WTC11 (cell line): ENCODE measurements at regions not wholly inside any gene's neighbourhood (a gene's known extent, or its start where the extent isn't known, plus 50 kb on each side); places are given as distances from the start of the nearest gene placed in this dataset.

Source experiments
- ATF2 ChIP-seq: sonication (generic); formaldehyde crosslinking; IDR thresholded peaks from 2 replicates; pipeline ENCODE4 v1.8.1; 2022; ENCODE audit warnings: low read depth, missing genetic modification reagents, borderline replicate concordance
- CTCF ChIP-seq: fragments of 200-600 bp; IDR thresholded peaks from 2 replicates; pipeline ENCODE4 v1.8.0; 2022; ENCODE audit warnings: antibody characterized with exemption
- EMX1 ChIP-seq: fragments of 250-450 bp; sonication (Bioruptor Pico); IDR thresholded peaks from 2 replicates; pipeline ENCODE4 v1.8.0; 2021; ENCODE audit warnings: mild to moderate bottlenecking
- FOXJ3 ChIP-seq: sonication (generic); formaldehyde crosslinking; IDR thresholded peaks from 2 replicates; pipeline ENCODE4 v1.9.0; 2021; ENCODE audit warnings: missing genetic modification reagents, mild to moderate bottlenecking, borderline replicate concordance
- JAZF1 ChIP-seq: fragments of 250-450 bp; sonication (Bioruptor Pico); IDR thresholded peaks from 2 replicates; pipeline ENCODE4 v1.9.0; 2021; ENCODE audit warnings: moderate library complexity, mild to moderate bottlenecking, inconsistent platforms
- ZNF425 ChIP-seq: fragments of 250-450 bp; sonication (Bioruptor Pico); conservative IDR thresholded peaks from 2 replicates; pipeline ENCODE4 v1.9.0; 2021; ENCODE audit warnings: mild to moderate bottlenecking
- ZNF512 ChIP-seq: sonication (generic); formaldehyde crosslinking; IDR thresholded peaks from 2 replicates; pipeline ENCODE4 v1.8.1; 2022; ENCODE audit warnings: missing genetic modification reagents, borderline replicate concordance
- ZNF671 ChIP-seq: fragments of 250-450 bp; sonication (Bioruptor Pico); IDR thresholded peaks from 2 replicates; pipeline ENCODE4 v1.8.0; 2021; ENCODE audit warnings: mild to moderate bottlenecking

- TF ChIP-seq ZNF425 (CRISPR knock-in tag) (no peak), ZNF512 (CRISPR knock-in tag) (no peak), EMX1 (CRISPR knock-in tag) (no peak), CTCF (no peak), ATF2 (CRISPR knock-in tag) (no peak), ZNF671 (CRISPR knock-in tag) (no peak), FOXJ3 (CRISPR knock-in tag) (no peak), JAZF1 (CRISPR knock-in tag) (no peak)
Measured at GRCh38 chr6:6751619-6752023, 163.1 kb downstream of the LY86 start.
